GM23248 (cell line): ENCODE measurements at regions not wholly inside any gene's neighbourhood (a gene's known extent, or its start where the extent isn't known, plus 50 kb on each side); places are given as distances from the start of the nearest gene placed in this dataset.

ENCODE experiments used
- DNase-seq: peaks from one replicate; pipeline ENCODE4 v3.0.0-alpha.2; 2015
- H2AFZ ChIP-seq: fragments of 200-600 bp; sonication (generic); 2 replicates; pipeline ENCODE4 v1.6.1; 2016; ENCODE audit warnings: antibody characterized with exemption
- H3F3A ChIP-seq: fragments of 200-600 bp; sonication (generic); 2 replicates; pipeline ENCODE4 v1.6.1; 2016; ENCODE audit warnings: mild to moderate bottlenecking, antibody characterized with exemption, mixed run types; ENCODE audit not compliant: insufficient read depth
- H3K27ac ChIP-seq: fragments of 200-600 bp; sonication (generic); 2 replicates; pipeline ENCODE4 v1.5.1; 2016; ENCODE audit warnings: mild to moderate bottlenecking
- H3K27me3 ChIP-seq: fragments of 200-600 bp; sonication (generic); replicated peaks from 2 replicates; pipeline ENCODE4 v1.6.1; 2016; ENCODE audit warnings: mild to moderate bottlenecking; ENCODE audit not compliant: insufficient read depth
- H3K36me3 ChIP-seq: fragments of 200-600 bp; sonication (generic); 2 replicates; pipeline ENCODE4 v1.6.1; 2016; ENCODE audit warnings: low read depth, mild to moderate bottlenecking
- H3K4me1 ChIP-seq: fragments of 200-600 bp; sonication (generic); 2 replicates; pipeline ENCODE4 v1.6.1; 2016; ENCODE audit warnings: mild to moderate bottlenecking; ENCODE audit not compliant: insufficient read depth
- H3K4me2 ChIP-seq: fragments of 200-600 bp; sonication (generic); one replicate; pipeline ENCODE4 v1.6.1; 2016; ENCODE audit warnings: mild to moderate bottlenecking; ENCODE audit not compliant: unreplicated experiment
- H3K4me3 ChIP-seq: fragments of 200-600 bp; sonication (generic); 2 replicates; pipeline ENCODE4 v1.5.1; 2016; ENCODE audit warnings: mild to moderate bottlenecking
- H3K79me2 ChIP-seq: fragments of 200-600 bp; sonication (generic); 2 replicates; pipeline ENCODE4 v1.6.1; 2016; ENCODE audit warnings: mild to moderate bottlenecking; ENCODE audit not compliant: insufficient read depth
- H3K9ac ChIP-seq: fragments of 200-600 bp; sonication (generic); 2 replicates; pipeline ENCODE4 v1.6.1; 2016; ENCODE audit warnings: mild to moderate bottlenecking
- H3K9me2 ChIP-seq: fragments of 200-600 bp; sonication (generic); 2 replicates; pipeline ENCODE4 v1.6.1; 2016; ENCODE audit warnings: mixed run types, mild to moderate bottlenecking, moderate library complexity; ENCODE audit not compliant: insufficient read depth
- H3K9me3 ChIP-seq: fragments of 200-600 bp; sonication (generic); one replicate; pipeline ENCODE4 v1.6.1; 2017; ENCODE audit warnings: low read depth
- H4K20me1 ChIP-seq: fragments of 200-600 bp; sonication (generic); 2 replicates; pipeline ENCODE4 v1.6.0; 2016; ENCODE audit not compliant: insufficient read depth
- EZH2 ChIP-seq: fragments of 200-600 bp; sonication (generic); IDR thresholded peaks from 2 replicates; pipeline ENCODE4 v1.6.1; 2018; ENCODE audit warnings: antibody characterized with exemption, mild to moderate bottlenecking; ENCODE audit not compliant: insufficient read depth, poor library complexity, severe bottlenecking
- EZH2phosphoT487 ChIP-seq: fragments of 200-600 bp; sonication (generic); IDR thresholded peaks from 2 replicates; pipeline ENCODE4 v1.6.1; 2018; ENCODE audit warnings: antibody characterized with exemption, moderate library complexity, mild to moderate bottlenecking, low read depth; ENCODE audit not compliant: insufficient read depth
- WGBS, 2 experiments: methylation state at CpG; one replicate each; pipeline ENCODE4 v1.1.6; 2015 to 2017; ENCODE audit warnings: low lambda C conversion rate in 2 of 2, low coverage in 1 of 2; ENCODE audit errors: missing lambda C conversion rate in 2 of 2; 5-methylcytosine and 5-hydroxymethylcytosine counted together
- in situ Hi-C: fragments of 300-500 bp; cut with MboI; formaldehyde crosslinking; loops from 2 replicates; pipeline ENCODE4 v1.15.0; 2020

DNA sequence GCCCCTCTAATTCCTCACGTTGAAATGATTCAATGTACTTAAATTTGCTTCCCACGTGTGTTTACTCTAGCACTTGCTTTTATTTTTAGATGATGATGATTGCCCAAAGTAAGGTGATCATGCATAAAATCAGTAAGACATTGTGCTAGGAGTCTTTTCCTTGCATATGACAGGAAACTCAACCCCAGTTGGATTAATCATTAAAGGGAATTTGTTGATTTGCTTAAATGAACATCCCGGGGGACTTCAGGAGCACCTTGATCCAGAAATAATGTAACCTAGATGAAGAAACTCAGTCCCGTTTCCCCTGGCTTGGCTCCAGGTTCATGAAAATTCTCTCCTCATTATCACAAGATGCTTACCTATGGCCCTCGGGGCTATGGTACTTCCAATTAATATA, 106.1 kb upstream of the STC2 start:
- in situ Hi-C loops, result no loop called here
- H3K4me2 ChIP-seq, result no peak overlapping the region
- TF ChIP-seq EZH2 (no peak), EZH2phosphoT487 (no peak)
- no peaks in the 10 kb centered on the region for H3K27me3 ChIP-seq
- no peak overlapping the region for H3K9ac ChIP-seq
- no peak overlapping the region for H3K27ac ChIP-seq
- no peaks in the 10 kb centered on the region for H3K9me2 ChIP-seq
- no peaks in the 10 kb centered on the region for H3K79me2 ChIP-seq
- H4K20me1 ChIP-seq, result no peaks in the 10 kb centered on the region
- H3K4me3 ChIP-seq, result no peak overlapping the region
- WGBS, 2 experiments, result 91 to 95% methylated on average over 5 of the region's 5 CpGs
- DNase-seq, result no peak
- H3K36me3 ChIP-seq, result no peaks in the 10 kb centered on the region
- peaks cover 4% of the 10 kb centered on the region; the same call in 1 of the 2 replicates for H3K4me1 ChIP-seq
- H2AFZ ChIP-seq, result no peak overlapping the region
- peaks cover 17% of the 10 kb centered on the region for H3F3A ChIP-seq
- H3K9me3 ChIP-seq, result no peaks in the 10 kb centered on the region

GRCh38 chr5:173430394-173430793, 102.2 kb upstream of the STC2 start:
- Histone ChIP-seq H2AFZ (no peak overlapping the region), H3K27ac (no peak overlapping the region), H3K27me3 (no peaks in the 10 kb centered on the region), H3K9me2 (no peaks in the 10 kb centered on the region), H3F3A (peaks cover 21% of the 10 kb centered on the region), H3K9me3 (no peaks in the 10 kb centered on the region), H3K4me1 (peaks cover 4% of the 10 kb centered on the region; the same call in 1 of the 2 replicates), H3K36me3 (no peaks in the 10 kb centered on the region), H3K4me2 (no peak overlapping the region), H3K79me2 (no peaks in the 10 kb centered on the region), H4K20me1 (no peaks in the 10 kb centered on the region), H3K9ac (no peak overlapping the region), H3K4me3 (no peak overlapping the region)
- in situ Hi-C loops, result no loop called here
- TF ChIP-seq EZH2 (no peak), EZH2phosphoT487 (no peak)
- no peak for DNase-seq
- 90 to 91% methylated on average over 2 of the region's 2 CpGs for WGBS, 2 experiments

GRCh38 chr5:173429489-173430150, 101.4 kb upstream of the STC2 start:
- WGBS, 2 experiments, result 30 to 33% methylated on average over 3 of the region's 3 CpGs
- Histone ChIP-seq H3K9me2 (no peaks in the 10 kb centered on the region), H3K27me3 (no peaks in the 10 kb centered on the region), H3K36me3 (no peaks in the 10 kb centered on the region), H3K9me3 (no peaks in the 10 kb centered on the region), H2AFZ (0 out of 2 replicates have a peak overlapping the region, but pooled peaks have one; percentile 41), H4K20me1 (no peaks in the 10 kb centered on the region), H3K4me2 (no peak overlapping the region), H3K9ac (no peak overlapping the region), H3K4me3 (no peak overlapping the region), H3K4me1 (peaks cover 4% of the 10 kb centered on the region; the same call in 1 of the 2 replicates), H3K27ac (no peak overlapping the region), H3K79me2 (no peaks in the 10 kb centered on the region), H3F3A (peaks cover 21% of the 10 kb centered on the region)
- TF ChIP-seq EZH2phosphoT487, result no peak
- no peak for TF ChIP-seq EZH2
- in situ Hi-C loops, result no loop called here
- peak; percentile 54 for DNase-seq

DNA sequence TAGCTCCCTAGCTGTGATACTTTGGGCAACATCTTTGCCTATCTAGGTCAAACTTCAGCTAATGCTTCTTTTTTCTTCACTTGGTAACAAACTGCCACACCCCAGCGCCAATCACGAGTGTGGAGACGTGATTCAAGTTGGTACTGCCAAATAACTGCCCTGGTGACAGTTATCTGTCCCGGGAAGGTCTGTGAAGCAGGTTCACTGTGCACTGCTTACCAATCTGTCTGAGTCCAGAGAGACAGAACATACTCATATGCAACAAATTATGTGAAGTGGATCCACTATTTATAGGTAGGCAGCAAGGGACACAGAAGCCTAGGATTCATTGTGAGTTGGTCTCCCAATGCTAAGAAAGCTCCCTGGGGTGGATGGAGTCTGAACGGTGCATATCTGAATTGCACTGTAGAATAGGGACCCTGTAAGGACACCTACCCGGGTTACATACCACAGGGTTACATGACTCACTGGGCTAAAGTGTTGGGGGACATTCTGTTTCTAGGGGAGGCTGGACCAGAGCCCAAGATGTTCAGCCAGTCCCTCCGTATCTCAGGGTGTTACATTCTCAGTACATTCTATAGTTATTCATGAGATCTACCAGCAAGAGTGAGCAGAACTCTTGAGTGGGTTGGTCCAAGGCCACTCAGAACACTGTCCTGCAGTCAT, 95.4 kb upstream of the STC2 start:
- Histone ChIP-seq H3K9ac (no peak overlapping the region), H3K4me1 (no peaks in the 10 kb centered on the region), H4K20me1 (no peaks in the 10 kb centered on the region), H3K27ac (no peak overlapping the region), H3K27me3 (no peaks in the 10 kb centered on the region), H2AFZ (no peak overlapping the region), H3K4me2 (no peak overlapping the region), H3K4me3 (no peak overlapping the region), H3F3A (no peaks in the 10 kb centered on the region), H3K9me2 (no peaks in the 10 kb centered on the region), H3K79me2 (no peaks in the 10 kb centered on the region), H3K36me3 (no peaks in the 10 kb centered on the region), H3K9me3 (no peaks in the 10 kb centered on the region)
- TF ChIP-seq EZH2phosphoT487 (no peak), EZH2 (no peak)
- DNase-seq, result no peak
- in situ Hi-C loops, result no loop called here
- WGBS, 2 experiments, result 58 to 67% methylated on average over 7 of the region's 7 CpGs
